ENCODE measurements at regions not wholly inside any gene's neighbourhood (a gene's known extent, or its start where the extent isn't known, plus 50 kb on each side); places are given as distances from the start of the nearest gene placed in this dataset.

- Mint-ChIP-seq H3K27me3 (peaks cover 17% of the 10 kb centered on the region), H3K27ac (no peak overlapping the region), H3K9me3 (no peaks in the 10 kb centered on the region), H3K4me3 (no peak overlapping the region), H3K36me3 (no peaks in the 10 kb centered on the region), H3K4me1 (peaks cover 2% of the 10 kb centered on the region)
- POLR2A ChIA-PET, result no interaction called here
- ATAC-seq (ENCODE audit: low read depth), result no peak
- DNase-seq, result no peak
Measured at GRCh38 chr2:237222601-237223041, 136.9 kb downstream of the COPS8 start.

GRCh38 chr2:237223201-237223861 lies 137.6 kb downstream of the COPS8 start:
- POLR2A ChIA-PET, result no interaction called here
- no peak for DNase-seq
- no peak for ATAC-seq (ENCODE audit: low read depth)
- Mint-ChIP-seq H3K4me3 (no peak overlapping the region), H3K27me3 (peaks cover 19% of the 10 kb centered on the region), H3K27ac (no peak overlapping the region), H3K4me1 (peaks cover 5% of the 10 kb centered on the region), H3K9me3 (no peaks in the 10 kb centered on the region), H3K36me3 (no peaks in the 10 kb centered on the region)

- ATAC-seq (ENCODE audit: low read depth) (no peak), DNase-seq (no peak)
- peaks cover 5% of the 10 kb centered on the region for H3K4me1 Mint-ChIP-seq
- no peaks in the 10 kb centered on the region for H3K9me3 Mint-ChIP-seq
- H3K27ac Mint-ChIP-seq, result no peak overlapping the region
- no peak overlapping the region for H3K4me3 Mint-ChIP-seq
- H3K27me3 Mint-ChIP-seq, result peaks cover 8% of the 10 kb centered on the region
- no peaks in the 10 kb centered on the region for H3K36me3 Mint-ChIP-seq
- POLR2A ChIA-PET, result no interaction called here
Measured at GRCh38 chr2:237227190-237227589, 141.5 kb downstream of the COPS8 start.

- DNase-seq, result no peak
- Mint-ChIP-seq H3K27me3 (peaks cover 9% of the 10 kb centered on the region), H3K9me3 (no peaks in the 10 kb centered on the region), H3K4me1 (peaks cover 5% of the 10 kb centered on the region), H3K36me3 (no peaks in the 10 kb centered on the region), H3K4me3 (no peak overlapping the region), H3K27ac (no peak overlapping the region)
- POLR2A ChIA-PET, result no interaction called here
- ATAC-seq (ENCODE audit: low read depth), result peak; percentile 4
Measured at GRCh38 chr2:237227592-237228280, 142.0 kb downstream of the COPS8 start.

- H3K36me3 Mint-ChIP-seq, result no peaks in the 10 kb centered on the region
- H3K4me1 Mint-ChIP-seq, result peaks cover 5% of the 10 kb centered on the region
- DNase-seq (no peak), ATAC-seq (ENCODE audit: low read depth) (no peak)
- H3K27ac Mint-ChIP-seq, result no peak overlapping the region
- no peaks in the 10 kb centered on the region for H3K9me3 Mint-ChIP-seq
- peaks cover 12% of the 10 kb centered on the region for H3K27me3 Mint-ChIP-seq
- POLR2A ChIA-PET, result no interaction called here
- no peak overlapping the region for H3K4me3 Mint-ChIP-seq
Measured at GRCh38 chr2:237228281-237228625, 142.6 kb downstream of the COPS8 start.

GRCh38 chr2:237229905-237230304 lies 144.2 kb downstream of the COPS8 start:
- ATAC-seq (ENCODE audit: low read depth) (no peak), DNase-seq (no peak)
- no peaks in the 10 kb centered on the region for H3K36me3 Mint-ChIP-seq
- peaks cover 10% of the 10 kb centered on the region for H3K27me3 Mint-ChIP-seq
- POLR2A ChIA-PET, result no interaction called here
- no peaks in the 10 kb centered on the region for H3K9me3 Mint-ChIP-seq
- no peak overlapping the region for H3K4me3 Mint-ChIP-seq
- peaks cover 5% of the 10 kb centered on the region for H3K4me1 Mint-ChIP-seq
- H3K27ac Mint-ChIP-seq, result no peak overlapping the region

GRCh38 chr2:237230355-237230754 lies 144.7 kb downstream of the COPS8 start:
- ATAC-seq (ENCODE audit: low read depth), result no peak
- peaks cover 10% of the 10 kb centered on the region for H3K27me3 Mint-ChIP-seq
- H3K36me3 Mint-ChIP-seq, result no peaks in the 10 kb centered on the region
- POLR2A ChIA-PET, result no interaction called here
- DNase-seq, result no peak
- H3K27ac Mint-ChIP-seq, result no peak overlapping the region
- no peaks in the 10 kb centered on the region for H3K9me3 Mint-ChIP-seq
- H3K4me1 Mint-ChIP-seq, result peaks cover 5% of the 10 kb centered on the region
- H3K4me3 Mint-ChIP-seq, result no peak overlapping the region

GRCh38 chr2:237231593-237231992 lies 145.9 kb downstream of the COPS8 start:
- no peak for DNase-seq
- H3K4me3 Mint-ChIP-seq, result no peak overlapping the region
- peaks cover 10% of the 10 kb centered on the region for H3K27me3 Mint-ChIP-seq
- H3K36me3 Mint-ChIP-seq, result no peaks in the 10 kb centered on the region
- no peaks in the 10 kb centered on the region for H3K9me3 Mint-ChIP-seq
- POLR2A ChIA-PET, result no interaction called here
- no peak for ATAC-seq (ENCODE audit: low read depth)
- peaks cover 5% of the 10 kb centered on the region for H3K4me1 Mint-ChIP-seq
- H3K27ac Mint-ChIP-seq, result no peak overlapping the region

- no peaks in the 10 kb centered on the region for H3K36me3 Mint-ChIP-seq
- POLR2A ChIA-PET, result no interaction called here
- no peak overlapping the region for H3K27ac Mint-ChIP-seq
- DNase-seq (no peak), ATAC-seq (ENCODE audit: low read depth) (no peak)
- no peaks in the 10 kb centered on the region for H3K9me3 Mint-ChIP-seq
- no peak overlapping the region for H3K4me3 Mint-ChIP-seq
- peaks cover 10% of the 10 kb centered on the region for H3K27me3 Mint-ChIP-seq
- peaks cover 5% of the 10 kb centered on the region for H3K4me1 Mint-ChIP-seq
Measured at GRCh38 chr2:237232166-237232565, 146.5 kb downstream of the COPS8 start.

GRCh38 chr2:237234268-237234667 lies 148.6 kb downstream of the COPS8 start:
- no peak overlapping the region for H3K4me3 Mint-ChIP-seq
- ATAC-seq (ENCODE audit: low read depth), result no peak
- no peak overlapping the region for H3K27ac Mint-ChIP-seq
- no peaks in the 10 kb centered on the region for H3K9me3 Mint-ChIP-seq
- peaks cover 8% of the 10 kb centered on the region for H3K27me3 Mint-ChIP-seq
- no peaks in the 10 kb centered on the region for H3K4me1 Mint-ChIP-seq
- POLR2A ChIA-PET, result no interaction called here
- H3K36me3 Mint-ChIP-seq, result no peaks in the 10 kb centered on the region
- DNase-seq, result no peak

GRCh38 chr2:237235383-237236095 lies 149.8 kb downstream of the COPS8 start:
- no peaks in the 10 kb centered on the region for H3K36me3 Mint-ChIP-seq
- no peak for DNase-seq
- ATAC-seq (ENCODE audit: low read depth), result no peak
- no peaks in the 10 kb centered on the region for H3K4me1 Mint-ChIP-seq
- H3K27me3 Mint-ChIP-seq, result peaks cover 8% of the 10 kb centered on the region
- POLR2A ChIA-PET, result no interaction called here
- H3K4me3 Mint-ChIP-seq, result no peak overlapping the region
- H3K9me3 Mint-ChIP-seq, result no peaks in the 10 kb centered on the region
- no peak overlapping the region for H3K27ac Mint-ChIP-seq

- Mint-ChIP-seq H3K4me1 (no peaks in the 10 kb centered on the region), H3K27me3 (peaks cover 7% of the 10 kb centered on the region), H3K4me3 (no peak overlapping the region), H3K9me3 (peaks cover 4% of the 10 kb centered on the region), H3K27ac (no peak overlapping the region), H3K36me3 (no peaks in the 10 kb centered on the region)
- ATAC-seq (ENCODE audit: low read depth), result no peak
- DNase-seq, result no peak
- POLR2A ChIA-PET, result no interaction called here
Measured at GRCh38 chr2:237236188-237236587, 150.5 kb downstream of the COPS8 start.

GRCh38 chr2:237238249-237238648 lies 152.6 kb downstream of the COPS8 start:
- Mint-ChIP-seq H3K36me3 (no peaks in the 10 kb centered on the region), H3K27ac (no peak overlapping the region), H3K9me3 (peaks cover 8% of the 10 kb centered on the region), H3K27me3 (peaks cover 2% of the 10 kb centered on the region), H3K4me1 (no peaks in the 10 kb centered on the region), H3K4me3 (no peak overlapping the region)
- DNase-seq (no peak), ATAC-seq (ENCODE audit: low read depth) (no peak)
- POLR2A ChIA-PET, result no interaction called here

GRCh38 chr2:237240252-237240651 lies 154.6 kb downstream of the COPS8 start:
- POLR2A ChIA-PET, result no interaction called here

More at GRCh38 chr2:237240252-237240651, 154.6 kb downstream of the COPS8 start:
- H3K4me1 Mint-ChIP-seq, result no peaks in the 10 kb centered on the region
- H3K4me3 Mint-ChIP-seq, result no peak overlapping the region
- ATAC-seq (ENCODE audit: low read depth) (no peak), DNase-seq (no peak)
- no peak overlapping the region for H3K27ac Mint-ChIP-seq
- no peaks in the 10 kb centered on the region for H3K27me3 Mint-ChIP-seq
- peaks cover 8% of the 10 kb centered on the region for H3K9me3 Mint-ChIP-seq
- H3K36me3 Mint-ChIP-seq, result no peaks in the 10 kb centered on the region
